EH (cell line): ENCODE measurements at regions not wholly inside any gene's neighbourhood (a gene's known extent, or its start where the extent isn't known, plus 50 kb on each side); places are given as distances from the start of the nearest gene placed in this dataset.
"Not testable (repeated sequence)": the region's sequence is repeated elsewhere in the genome, so short reads cannot be mapped to it uniquely, and the experiment has no call there.

Experiments
- DNase-seq: peaks from one replicate; pipeline ENCODE4 v3.0.0-alpha.2; 2015; ENCODE audit warnings: low read depth

GRCh38 chr7:83738291-83738835, 89.4 kb upstream of the SEMA3E start:
- no peak for DNase-seq

- no peak for DNase-seq
These were observed 83.4 kb upstream of the SEMA3E start for GRCh38 chr7:83732305-83732704.

GRCh38 chr7:83731154-83731553, 82.2 kb upstream of the SEMA3E start:
- no peak for DNase-seq

- not testable (repeated sequence) for DNase-seq
These were observed 68.0 kb upstream of the SEMA3E start for GRCh38 chr7:83716923-83717322.

GRCh38 chr7:83708531-83708930, 59.6 kb upstream of the SEMA3E start:
- no peak for DNase-seq

- no peak for DNase-seq
These were observed 55.6 kb upstream of the SEMA3E start for GRCh38 chr7:83704564-83704963.

GRCh38 chr7:83702446-83702845, 53.5 kb upstream of the SEMA3E start:
- DNase-seq: no peak

- no peak for DNase-seq
These were observed 52.8 kb upstream of the SEMA3E start for GRCh38 chr7:83701736-83702135.
